ENCODE measurements at regions not wholly inside any gene's neighbourhood (a gene's known extent, or its start where the extent isn't known, plus 50 kb on each side); places are given as distances from the start of the nearest gene placed in this dataset.
"Not testable (repeated sequence)": the region's sequence is repeated elsewhere in the genome, so short reads cannot be mapped to it uniquely, and the experiment has no call there.

- TF ChIP-seq CTCF (IDR thresholded peaks at IDR 0.05 in 4 of 5, conservative IDR thresholded peaks at IDR 0.05 in 1 of 5) (no peak), POLR2A (IDR thresholded peaks at IDR 0.05) (no peak)
- in situ Hi-C loops (cut with MboI; ENCODE audit: low sequenced_read_pairs in 4 of 4) = no loop called here
Observed at GRCh38 chr5:136738829-136739228, 373.5 kb upstream of the TRPC7 start.

GRCh38 chr5:136736021-136736420, 370.7 kb upstream of the TRPC7 start:
- no peaks in the 10 kb centered on the region for H3K4me1 ChIP-seq
- H3K36me3 ChIP-seq = no peaks in the 10 kb centered on the region
- ATAC-seq (no peak), DNase-seq (no peak)
- H3K27me3 ChIP-seq = no peaks in the 10 kb centered on the region
- H3K4me3 ChIP-seq = no peak overlapping the region
- in situ Hi-C loops (cut with MboI; ENCODE audit: low sequenced_read_pairs in 4 of 4) = no loop called here
- H3K9me3 ChIP-seq = no peaks in the 10 kb centered on the region
- no peak overlapping the region for H3K27ac ChIP-seq
- intact Hi-C loops (cut with DNase I; ENCODE audit: low total_unique reads) = no loop called here
- no peak for TF ChIP-seq POLR2A (IDR thresholded peaks at IDR 0.05)

More at GRCh38 chr5:136738829-136739228, 373.5 kb upstream of the TRPC7 start:
- no peak for ATAC-seq
- intact Hi-C loops (cut with DNase I; ENCODE audit: low total_unique reads) = no loop called here
- Histone ChIP-seq H3K9me3 (no peaks in the 10 kb centered on the region), H3K4me1 (no peaks in the 10 kb centered on the region), H3K27ac (no peak overlapping the region), H3K36me3 (no peaks in the 10 kb centered on the region), H3K27me3 (no peaks in the 10 kb centered on the region), H3K4me3 (no peak overlapping the region)
- DNase-seq = no peak

GRCh38 chr5:136735611-136736010, 370.3 kb upstream of the TRPC7 start:
- DNase-seq; H3K27ac ChIP-seq; H3K9me3 ChIP-seq; ATAC-seq; H3K27me3 ChIP-seq; in situ Hi-C loops (cut with MboI; ENCODE audit: low sequenced_read_pairs in 4 of 4); H3K36me3 ChIP-seq; intact Hi-C loops (cut with DNase I; ENCODE audit: low total_unique reads); H3K4me3 ChIP-seq; H3K4me1 ChIP-seq: not testable (repeated sequence)

GRCh38 chr5:136734628-136735027, 369.3 kb upstream of the TRPC7 start:
- DNase-seq (no peak), ATAC-seq (no peak)
- Histone ChIP-seq H3K4me3 (no peak overlapping the region), H3K36me3 (no peaks in the 10 kb centered on the region), H3K27me3 (no peaks in the 10 kb centered on the region), H3K27ac (no peak overlapping the region), H3K4me1 (no peaks in the 10 kb centered on the region), H3K9me3 (no peaks in the 10 kb centered on the region)
- in situ Hi-C loops (cut with MboI; ENCODE audit: low sequenced_read_pairs in 4 of 4) = no loop called here
- TF ChIP-seq POLR2A (IDR thresholded peaks at IDR 0.05) (no peak), CTCF (IDR thresholded peaks at IDR 0.05 in 4 of 5, conservative IDR thresholded peaks at IDR 0.05 in 1 of 5) (no peak)
- intact Hi-C loops (cut with DNase I; ENCODE audit: low total_unique reads) = no loop called here

- ATAC-seq (no peak), DNase-seq (no peak)
- no peak for TF ChIP-seq CTCF (IDR thresholded peaks at IDR 0.05 in 4 of 5, conservative IDR thresholded peaks at IDR 0.05 in 1 of 5)
- H3K36me3 ChIP-seq = no peaks in the 10 kb centered on the region
- no peak overlapping the region for H3K4me3 ChIP-seq
- in situ Hi-C loops (cut with MboI; ENCODE audit: low sequenced_read_pairs in 4 of 4) = no loop called here
- H3K4me1 ChIP-seq = no peaks in the 10 kb centered on the region
- H3K27me3 ChIP-seq = no peaks in the 10 kb centered on the region
- H3K9me3 ChIP-seq = no peaks in the 10 kb centered on the region
- H3K27ac ChIP-seq = no peak overlapping the region
- intact Hi-C loops (cut with DNase I; ENCODE audit: low total_unique reads) = no loop called here
Observed at GRCh38 chr5:136732751-136733150, 367.4 kb upstream of the TRPC7 start.

- Histone ChIP-seq H3K4me1 (no peaks in the 10 kb centered on the region), H3K27me3 (no peaks in the 10 kb centered on the region), H3K36me3 (no peaks in the 10 kb centered on the region), H3K27ac (no peak overlapping the region), H3K4me3 (no peak overlapping the region), H3K9me3 (no peaks in the 10 kb centered on the region)
- no peak for ATAC-seq
- intact Hi-C loops (cut with DNase I; ENCODE audit: low total_unique reads) (no loop called here), in situ Hi-C loops (cut with MboI; ENCODE audit: low sequenced_read_pairs in 4 of 4) (no loop called here)
- TF ChIP-seq POLR2A (IDR thresholded peaks at IDR 0.05) (no peak), CTCF (IDR thresholded peaks at IDR 0.05 in 4 of 5, conservative IDR thresholded peaks at IDR 0.05 in 1 of 5) (no peak)
- DNase-seq = no peak
Observed at GRCh38 chr5:136731241-136731900, 366.0 kb upstream of the TRPC7 start.
